Astrocyte of the spinal cord (primary cell): ENCODE measurements at regions not wholly inside any gene's neighbourhood (a gene's known extent, or its start where the extent isn't known, plus 50 kb on each side); places are given as distances from the start of the nearest gene placed in this dataset.

Experiments used
- DNase-seq: peaks from one replicate; pipeline ENCODE4 v3.0.0; 2011; ENCODE audit warnings: low read depth, low spot score
- H3K4me3 ChIP-seq: 2 replicates; pipeline ENCODE4 v1.5.1; 2011; ENCODE audit warnings: low read depth, mild to moderate bottlenecking, low read length, moderate library complexity
- CTCF ChIP-seq: IDR thresholded peaks from 2 replicates; pipeline ENCODE4 v1.5.1; 2012; ENCODE audit warnings: low read depth, mild to moderate bottlenecking, low read length, inconsistent platforms
- in situ Hi-C: cut with HindIII; loops from 2 replicates; pipeline ENCODE4 v1.10.0; 2017; ENCODE audit warnings: low sequenced_read_pairs

GRCh38 chr13:80654638-80655249, 313.8 kb upstream of the SPRY2 start:
- no peak for TF ChIP-seq CTCF
- H3K4me3 ChIP-seq = peak overlapping the region; percentile 21
- peak; percentile 13 for DNase-seq
- in situ Hi-C loops = no loop called here

- TF ChIP-seq CTCF = no peak
- in situ Hi-C loops = no loop called here
- DNase-seq = no peak
- H3K4me3 ChIP-seq = no peak overlapping the region
These were observed 308.3 kb upstream of the SPRY2 start for GRCh38 chr13:80649274-80649673.

- in situ Hi-C loops = no loop called here
- no peak overlapping the region for H3K4me3 ChIP-seq
- no peak for DNase-seq
- TF ChIP-seq CTCF = no peak
These were observed 301.7 kb upstream of the SPRY2 start for GRCh38 chr13:80642641-80643040.

- no peak for TF ChIP-seq CTCF
- in situ Hi-C loops = no loop called here
- no peak overlapping the region for H3K4me3 ChIP-seq
- DNase-seq = no peak
These were observed 292.3 kb upstream of the SPRY2 start for GRCh38 chr13:80633251-80633650.

- TF ChIP-seq CTCF = no peak
- in situ Hi-C loops = no loop called here
- peak; percentile 33 for DNase-seq
- no peak overlapping the region for H3K4me3 ChIP-seq
These were observed 289.8 kb upstream of the SPRY2 start for GRCh38 chr13:80630685-80631121.

- TF ChIP-seq CTCF = no peak
- in situ Hi-C loops = no loop called here
- DNase-seq = no peak
- no peak overlapping the region for H3K4me3 ChIP-seq
These were observed 277.9 kb upstream of the SPRY2 start for GRCh38 chr13:80618781-80619180.
